ENCODE measurements at regions not wholly inside any gene's neighbourhood (a gene's known extent, or its start where the extent isn't known, plus 50 kb on each side); places are given as distances from the start of the nearest gene placed in this dataset.
"Not testable (repeated sequence)": the region's sequence is repeated elsewhere in the genome, so short reads cannot be mapped to it uniquely, and the experiment has no call there.

GRCh38 chr10:118963933-118964332 is 65.6 kb upstream of the NANOS1 start:
- no peaks in the 10 kb centered on the region for H3K9me3 ChIP-seq
- no peak overlapping the region for H3K27ac ChIP-seq
- H3K36me3 ChIP-seq (replicated peaks in 1 of 2; ENCODE audit: insufficient read depth in 1 of 2, low read depth in 2 of 2) = no peaks in the 10 kb centered on the region
- H3K27me3 ChIP-seq = no peaks in the 10 kb centered on the region
- H3K4me1 ChIP-seq = peaks cover 7% of the 10 kb centered on the region
- intact Hi-C loops (cut with DNase I) = no loop called here
- DNase-seq (no peak), ATAC-seq (no peak)
- WGBS, 2 donors = 86 to 100% methylated on average over 2 of the region's 2 CpGs
- TF ChIP-seq CTCF (IDR thresholded peaks at IDR 0.05) = no peak
- no peak for TF ChIP-seq POLR2A (IDR thresholded peaks at IDR 0.05)
- H3K4me3 ChIP-seq = no peak overlapping the region

GRCh38 chr10:118964476-118964875 is 65.0 kb upstream of the NANOS1 start:
- DNase-seq; intact Hi-C loops (cut with DNase I); H3K27ac ChIP-seq; H3K36me3 ChIP-seq (replicated peaks in 1 of 2; ENCODE audit: insufficient read depth in 1 of 2, low read depth in 2 of 2); H3K9me3 ChIP-seq; H3K4me1 ChIP-seq; H3K27me3 ChIP-seq; H3K4me3 ChIP-seq; ATAC-seq: not testable (repeated sequence)
- 88 to 95% methylated on average over 3 of the region's 3 CpGs for WGBS, 2 donors

- Histone ChIP-seq H3K27ac (no peak overlapping the region), H3K4me3 (no peak overlapping the region)
- no peak for DNase-seq
Observed at GRCh38 chr10:118965096-118965495, 64.4 kb upstream of the NANOS1 start.

GRCh38 chr10:118965645-118966044 is 63.9 kb upstream of the NANOS1 start:
- intact Hi-C loops (cut with DNase I) = no loop called here

More at GRCh38 chr10:118965096-118965495, 64.4 kb upstream of the NANOS1 start:
- Histone ChIP-seq H3K4me1 (no peaks in the 10 kb centered on the region), H3K27me3 (no peaks in the 10 kb centered on the region), H3K36me3 (replicated peaks in 1 of 2; ENCODE audit: insufficient read depth in 1 of 2, low read depth in 2 of 2) (no peaks in the 10 kb centered on the region), H3K9me3 (no peaks in the 10 kb centered on the region)
- ATAC-seq = no peak
- WGBS, 2 donors = 96 to 100% methylated on average over 1 to 2 of the region's 2 CpGs
- intact Hi-C loops (cut with DNase I) = no loop called here
- no peak for TF ChIP-seq POLR2A (IDR thresholded peaks at IDR 0.05)
- TF ChIP-seq CTCF (IDR thresholded peaks at IDR 0.05) = no peak

GRCh38 chr10:118966076-118966849 is 63.3 kb upstream of the NANOS1 start:
- no peak for TF ChIP-seq POLR2A (IDR thresholded peaks at IDR 0.05)
- TF ChIP-seq CTCF (IDR thresholded peaks at IDR 0.05) = no peak
- DNase-seq (no peak), ATAC-seq (no peak)
- H3K4me1 ChIP-seq = no peaks in the 10 kb centered on the region
- no peaks in the 10 kb centered on the region for H3K27me3 ChIP-seq
- no peaks in the 10 kb centered on the region for H3K36me3 ChIP-seq (replicated peaks in 1 of 2; ENCODE audit: insufficient read depth in 1 of 2, low read depth in 2 of 2)
- intact Hi-C loops (cut with DNase I) = no loop called here
- no peak overlapping the region for H3K4me3 ChIP-seq
- 71 to 75% methylated on average over 14 of the region's 14 CpGs for WGBS, 2 donors
- no peak overlapping the region for H3K27ac ChIP-seq
- H3K9me3 ChIP-seq = no peaks in the 10 kb centered on the region

More at GRCh38 chr10:118965645-118966044, 63.9 kb upstream of the NANOS1 start:
- Histone ChIP-seq H3K27ac (no peak overlapping the region), H3K27me3 (no peaks in the 10 kb centered on the region), H3K36me3 (replicated peaks in 1 of 2; ENCODE audit: insufficient read depth in 1 of 2, low read depth in 2 of 2) (no peaks in the 10 kb centered on the region), H3K4me1 (no peaks in the 10 kb centered on the region), H3K9me3 (no peaks in the 10 kb centered on the region), H3K4me3 (no peak overlapping the region)
- 55 to 69% methylated on average over 4 to 9 of the region's 9 CpGs for WGBS, 2 donors
- TF ChIP-seq CTCF (IDR thresholded peaks at IDR 0.05) (no peak), POLR2A (IDR thresholded peaks at IDR 0.05) (no peak)
- DNase-seq (peak in 1 of 4 donors; percentile 4), ATAC-seq (no peak)
